ENCODE measurements at regions not wholly inside any gene's neighbourhood (a gene's known extent, or its start where the extent isn't known, plus 50 kb on each side); places are given as distances from the start of the nearest gene placed in this dataset.

DNA sequence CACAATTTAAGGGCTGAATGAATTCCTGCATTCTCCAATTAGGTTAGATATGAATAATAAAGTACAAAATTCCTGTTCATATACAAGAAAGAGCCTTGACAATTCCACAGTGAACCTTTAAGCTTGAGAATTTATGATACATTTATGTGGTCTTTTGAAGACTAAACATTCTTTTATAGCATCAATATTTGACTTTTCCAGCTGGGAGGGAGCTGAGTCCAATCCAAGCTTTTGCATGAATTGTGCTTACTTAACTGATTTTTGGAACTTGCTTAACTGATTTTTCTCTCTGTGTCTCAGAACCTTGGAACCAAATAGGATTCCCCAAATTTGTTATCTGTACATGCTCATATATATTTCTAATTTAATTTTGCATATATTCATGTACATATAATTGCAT lies 388.0 kb downstream of the TRIB2 start:
- DNase-seq = no peak

DNA sequence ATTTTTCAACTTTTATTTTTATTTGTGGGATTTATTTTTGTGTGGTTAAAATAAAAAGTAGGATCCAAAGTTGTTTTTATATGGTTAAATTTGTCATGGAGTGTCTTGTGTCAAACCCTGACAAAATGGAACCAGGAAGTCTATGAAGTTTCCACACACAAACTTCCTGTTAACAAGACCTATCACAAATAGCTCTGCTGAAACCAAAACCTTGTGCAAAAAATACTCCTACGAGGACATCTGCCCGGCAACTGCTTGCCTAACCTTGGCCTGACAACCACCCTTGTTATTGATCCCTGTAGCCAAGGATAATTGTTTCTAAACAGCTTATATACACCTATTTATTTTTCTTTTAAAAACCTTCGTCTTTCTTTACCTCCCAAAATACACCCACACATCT lies 389.6 kb downstream of the TRIB2 start:
- DNase-seq = no peak

DNA sequence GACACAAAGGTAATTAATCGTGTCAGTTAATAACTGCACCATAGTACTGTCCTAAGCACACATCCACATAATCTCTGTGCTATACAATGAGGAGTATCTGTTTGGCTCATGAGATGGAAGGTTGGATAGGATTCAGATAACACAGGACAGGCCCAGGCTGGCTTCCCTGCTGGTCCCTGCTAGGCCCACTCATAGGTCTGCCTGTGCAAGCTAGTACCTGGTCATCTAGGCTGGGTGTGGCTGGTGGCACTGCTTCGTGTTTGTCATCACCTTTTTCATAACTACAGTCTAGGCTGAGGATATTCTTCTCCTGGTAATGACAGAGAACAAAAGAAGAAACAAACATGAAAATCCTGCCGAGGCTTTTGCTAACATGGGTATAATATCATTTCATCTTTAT lies 392.8 kb downstream of the TRIB2 start:
- no peak for DNase-seq

DNA sequence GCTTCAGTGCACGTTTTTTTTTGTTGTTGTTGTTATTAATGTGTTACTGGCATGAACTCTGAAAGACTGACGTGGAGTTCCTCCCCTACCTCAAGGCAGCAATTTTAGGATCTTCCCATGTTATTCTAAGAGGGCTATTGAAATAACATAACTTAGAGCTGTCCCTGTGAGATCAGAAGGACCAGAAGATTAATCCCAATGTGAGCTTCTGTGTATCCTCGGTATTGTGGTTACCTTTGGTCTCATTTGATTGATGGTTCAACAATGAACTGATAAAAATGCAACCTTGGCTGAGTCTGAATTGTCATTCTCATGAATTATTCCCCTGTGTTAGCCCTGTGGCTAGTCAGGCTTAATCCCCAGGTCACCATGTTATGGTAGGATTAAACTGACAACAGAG lies 394.1 kb downstream of the TRIB2 start:
- no peak for DNase-seq

DNA sequence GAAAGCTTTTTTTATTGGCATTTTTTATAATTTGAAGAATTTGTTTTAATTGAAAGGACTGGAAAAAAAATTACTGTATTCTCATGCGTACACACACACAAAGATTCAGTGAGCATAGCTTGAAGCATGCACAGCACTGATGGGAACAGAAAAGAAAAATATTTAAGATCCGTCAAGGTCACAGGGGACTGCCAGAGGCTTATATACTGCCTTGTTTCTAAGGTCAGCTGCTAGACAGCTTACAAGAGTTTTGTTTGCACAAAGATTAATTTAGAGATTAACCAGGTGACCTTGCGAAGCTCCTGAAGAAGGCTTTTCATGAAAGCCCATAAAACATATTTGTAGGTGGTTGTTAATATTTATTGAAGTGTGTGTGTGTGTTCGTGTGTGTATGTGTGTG lies 396.3 kb downstream of the TRIB2 start:
- no peak for DNase-seq

DNA sequence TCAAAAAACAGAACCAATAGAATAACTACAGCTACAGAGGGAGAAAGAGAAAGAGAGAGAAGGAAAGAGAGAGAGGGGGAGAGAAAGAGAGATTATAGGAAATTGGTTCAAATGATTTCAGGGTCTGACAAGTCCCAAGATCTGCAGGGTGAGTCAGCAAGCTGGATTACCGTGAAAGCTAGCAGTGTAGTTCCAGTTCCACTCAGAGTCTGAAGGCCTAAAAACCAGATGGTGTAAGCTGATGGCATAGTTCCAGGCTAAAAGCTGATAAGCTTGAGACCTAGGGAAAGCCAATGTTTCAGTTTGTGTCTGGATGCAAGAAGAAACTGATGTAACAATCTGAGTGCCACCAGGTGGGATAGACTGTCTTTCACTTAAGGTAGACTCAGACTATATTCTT lies 397.7 kb downstream of the TRIB2 start:
- DNase-seq = no peak

DNA sequence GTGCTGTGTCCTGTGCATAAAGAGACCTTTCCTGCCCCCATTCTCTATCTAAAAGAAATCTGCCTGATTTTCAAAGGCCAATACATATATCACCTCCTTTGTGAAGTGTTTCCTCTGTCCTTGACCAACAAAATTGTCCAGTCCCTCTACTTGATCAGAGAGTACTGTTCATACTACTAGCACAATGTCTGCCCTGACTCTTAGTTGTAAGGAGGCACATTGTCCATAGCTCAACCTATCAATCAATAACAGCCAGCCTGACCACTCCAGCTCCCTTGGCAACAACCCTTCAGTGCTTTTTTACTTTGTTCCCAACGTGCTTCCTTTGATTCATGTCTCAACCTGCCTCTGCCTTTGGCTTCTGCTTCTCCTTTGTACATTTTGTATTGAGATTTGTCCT lies 398.9 kb downstream of the TRIB2 start:
- no peak for DNase-seq

DNA sequence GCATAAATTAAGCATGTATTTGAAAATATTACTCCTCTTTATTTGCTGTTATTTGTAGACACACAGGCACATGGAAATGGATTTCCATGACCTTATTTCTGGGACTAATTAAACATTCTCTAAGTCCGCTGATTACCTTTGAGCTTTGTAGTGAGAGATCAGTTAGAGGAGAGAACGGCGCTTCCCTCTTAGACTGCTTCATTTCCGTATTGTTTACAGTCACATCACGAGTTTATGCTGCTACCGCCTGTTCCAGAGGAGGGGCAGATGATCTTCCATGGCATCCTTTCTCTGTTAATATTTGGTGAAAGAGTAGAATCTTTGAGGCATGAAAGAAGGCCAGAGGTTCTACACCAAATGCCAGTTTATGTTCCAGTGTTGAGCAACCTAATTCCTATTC lies 404.4 kb downstream of the TRIB2 start:
- DNase-seq = no peak

DNA sequence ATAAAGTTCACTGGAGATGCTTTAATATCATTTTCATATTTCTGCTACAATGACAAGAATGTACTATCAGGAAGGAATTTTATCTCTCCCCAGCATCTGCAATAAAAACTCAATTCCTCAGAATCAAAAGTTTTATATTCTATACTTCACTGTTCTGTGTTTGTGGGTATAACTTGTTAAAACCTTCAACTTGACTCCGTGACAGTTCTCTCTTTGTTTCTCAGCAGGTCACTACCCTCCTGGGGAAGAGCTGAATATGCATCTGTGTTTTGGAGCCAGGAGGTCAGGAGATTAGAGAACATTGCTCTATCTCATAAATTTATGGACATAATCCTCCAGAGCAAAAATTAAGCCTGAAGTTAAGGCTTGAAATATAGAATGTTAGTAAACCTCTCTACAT lies 411.4 kb downstream of the TRIB2 start:
- no peak for DNase-seq

DNA sequence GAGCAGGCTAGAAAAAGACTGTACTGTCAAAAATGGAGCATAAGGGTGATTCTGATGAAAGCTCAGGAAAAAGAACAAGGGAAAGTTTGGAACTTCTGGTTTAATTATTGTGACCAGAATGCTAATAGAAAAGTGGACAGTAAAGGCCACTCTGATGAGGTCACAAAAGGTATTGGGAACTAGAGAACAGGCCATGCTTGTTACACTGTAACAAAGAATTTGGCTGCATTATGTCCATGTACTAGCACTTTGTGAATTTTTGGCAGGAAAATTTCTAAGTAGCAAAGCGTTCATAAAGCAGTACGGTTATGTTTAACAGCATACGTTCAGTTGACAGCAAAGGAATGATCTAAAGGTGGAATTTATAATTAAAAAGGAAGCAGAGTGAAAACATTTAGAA lies 418.6 kb downstream of the TRIB2 start:
- DNase-seq = no peak

DNA sequence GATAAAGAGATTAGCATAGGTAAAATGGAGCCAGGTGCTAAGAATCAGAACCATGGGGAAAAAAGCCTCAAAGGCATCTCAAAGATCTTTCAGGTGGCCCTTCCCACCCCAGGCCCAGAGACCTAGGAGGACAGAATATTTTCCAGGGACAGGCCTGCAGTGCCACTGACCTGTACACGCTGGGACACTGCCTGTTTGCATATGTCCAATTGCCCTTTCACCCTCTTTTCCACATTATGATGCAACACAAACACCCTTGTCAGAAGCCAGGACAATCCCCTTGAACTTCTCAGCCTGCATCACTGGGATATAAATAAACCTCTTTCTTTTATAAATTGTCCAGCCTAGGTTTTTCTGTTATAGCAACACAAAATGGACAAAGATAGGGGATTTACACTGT lies 419.1 kb downstream of the TRIB2 start:
- no peak for DNase-seq

DNA sequence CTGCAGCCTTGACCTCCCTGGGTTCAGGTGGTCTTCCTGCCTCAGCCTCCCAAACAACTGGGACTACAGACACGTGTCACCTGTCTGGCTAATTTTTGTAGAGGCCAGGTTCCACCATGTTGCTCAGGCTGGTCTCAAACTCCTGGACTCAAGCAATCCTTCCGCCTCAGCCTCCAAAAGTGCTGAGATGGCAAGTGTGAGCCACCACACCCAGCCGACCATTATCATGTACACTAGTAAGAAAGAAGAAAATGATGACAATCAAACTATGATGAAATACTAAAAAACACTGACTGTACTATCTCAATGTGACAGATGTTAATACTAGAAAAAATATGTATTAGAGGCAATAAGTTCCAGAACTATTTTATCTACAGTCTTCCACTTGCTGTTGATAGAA lies 420.9 kb downstream of the TRIB2 start:
- DNase-seq = no peak

DNA sequence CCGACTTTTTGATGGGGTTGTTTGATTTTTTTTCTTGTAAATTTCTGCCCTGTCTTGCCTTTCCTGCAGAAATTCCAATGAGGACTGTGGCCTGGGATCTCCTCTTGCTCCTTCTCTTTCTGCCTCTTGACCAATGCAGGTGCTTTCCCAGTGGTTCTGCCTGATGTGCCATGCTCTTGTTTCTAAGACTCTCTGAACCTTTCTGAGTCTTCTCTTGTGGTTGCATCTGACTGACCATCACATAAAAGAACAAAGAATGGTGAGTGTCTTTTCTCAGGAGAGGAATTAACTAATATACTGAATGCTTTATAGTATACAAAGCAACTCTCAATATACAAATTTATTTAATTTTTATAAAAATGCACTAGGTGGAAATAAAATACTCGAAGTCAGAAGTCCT lies 424.6 kb downstream of the TRIB2 start:
- DNase-seq = no peak

DNA sequence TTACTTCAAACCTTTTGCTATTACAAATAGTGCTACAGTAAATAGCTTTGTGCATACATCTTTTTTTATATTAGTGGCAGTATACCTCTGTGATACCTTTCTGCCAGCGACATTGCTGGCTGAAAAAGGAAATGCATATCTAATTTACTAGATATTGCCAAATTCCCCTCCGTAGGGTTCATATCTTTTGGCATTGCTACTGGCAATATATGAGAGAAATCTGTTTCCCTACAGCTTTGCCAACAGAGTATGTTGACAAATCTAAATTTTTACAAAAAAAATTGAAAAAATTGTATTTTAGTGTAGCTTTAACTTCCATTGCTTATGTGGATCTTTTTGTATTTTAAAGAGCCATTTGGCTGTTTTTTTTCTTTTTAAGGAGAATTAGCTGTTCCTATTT lies 426.7 kb downstream of the TRIB2 start:
- DNase-seq = no peak

DNA sequence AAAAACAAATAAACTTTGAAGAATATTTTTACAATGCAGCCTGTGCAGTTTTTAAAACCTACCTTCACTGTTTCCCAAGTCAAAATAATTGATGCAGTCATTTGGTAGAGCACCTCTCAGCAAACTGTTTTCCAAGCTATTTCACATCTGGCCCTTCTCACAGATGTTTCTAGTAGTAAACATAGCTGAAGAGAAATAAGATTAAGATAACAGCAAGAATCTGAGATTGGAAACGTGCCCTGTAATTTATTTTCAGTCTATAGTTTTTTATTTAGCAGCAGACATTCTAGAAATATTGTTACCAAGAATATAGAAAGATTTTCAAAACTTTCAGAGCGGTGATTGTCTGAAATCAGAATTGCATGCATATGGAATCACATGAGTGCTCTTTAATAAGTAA lies 440.2 kb downstream of the TRIB2 start:
- DNase-seq = no peak

DNA sequence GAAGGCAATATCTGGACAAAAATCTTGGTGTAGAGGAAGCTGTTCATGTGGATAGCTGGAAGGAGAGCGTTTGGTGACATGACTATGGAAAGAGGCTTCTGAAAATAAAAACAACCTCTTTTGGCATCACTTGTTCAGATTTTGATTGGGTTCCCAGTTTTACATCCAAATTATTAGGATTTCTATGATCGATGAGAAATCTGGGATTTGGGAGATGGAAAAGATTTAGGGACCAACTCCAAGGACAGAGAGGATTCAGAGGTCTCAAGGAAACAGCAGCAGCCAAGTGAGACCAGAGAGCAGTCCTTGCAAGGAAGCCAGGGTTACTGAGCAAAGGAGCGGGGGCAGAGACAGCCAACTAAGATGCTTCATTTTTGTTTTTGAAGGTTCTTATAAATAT lies 441.7 kb downstream of the TRIB2 start:
- DNase-seq = no peak

DNA sequence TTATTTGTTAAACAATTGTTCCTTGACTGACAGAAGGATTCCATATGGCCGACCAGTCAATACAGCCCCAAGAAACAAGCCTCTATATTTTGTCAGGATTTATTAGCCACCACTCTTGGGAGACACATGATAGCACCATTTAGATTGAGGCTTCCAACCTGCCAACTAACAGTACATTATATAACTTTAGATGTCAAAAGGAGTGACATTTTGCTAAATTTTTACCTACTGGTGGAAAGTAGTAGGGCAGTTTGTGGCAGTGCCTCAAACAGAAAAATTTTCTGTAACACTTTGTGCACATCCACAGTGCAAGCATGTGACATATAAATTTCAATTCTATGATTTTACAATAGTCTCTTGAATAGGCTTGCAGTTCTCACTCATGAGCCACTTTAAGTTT lies 464.0 kb downstream of the TRIB2 start:
- no peak for DNase-seq

DNA sequence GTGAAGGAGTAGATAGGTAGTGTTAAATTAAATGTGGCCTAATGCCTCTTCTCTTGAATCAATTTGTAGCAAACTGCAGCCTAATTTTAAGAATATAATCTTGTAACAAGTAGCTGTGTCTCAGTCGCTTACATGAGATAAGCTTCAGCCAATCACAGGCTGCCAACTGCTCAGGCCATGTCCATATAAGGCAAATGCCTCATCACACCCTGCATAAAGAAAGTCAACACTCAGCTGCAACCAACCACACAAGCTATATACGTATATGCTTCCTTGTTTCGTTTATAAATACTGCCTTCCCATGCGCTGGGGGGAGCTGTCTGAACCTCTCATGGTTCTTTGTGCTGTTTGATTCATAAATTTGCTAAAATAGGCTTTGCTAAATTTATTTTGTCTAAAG lies 476.3 kb downstream of the TRIB2 start:
- no peak for DNase-seq

DNA sequence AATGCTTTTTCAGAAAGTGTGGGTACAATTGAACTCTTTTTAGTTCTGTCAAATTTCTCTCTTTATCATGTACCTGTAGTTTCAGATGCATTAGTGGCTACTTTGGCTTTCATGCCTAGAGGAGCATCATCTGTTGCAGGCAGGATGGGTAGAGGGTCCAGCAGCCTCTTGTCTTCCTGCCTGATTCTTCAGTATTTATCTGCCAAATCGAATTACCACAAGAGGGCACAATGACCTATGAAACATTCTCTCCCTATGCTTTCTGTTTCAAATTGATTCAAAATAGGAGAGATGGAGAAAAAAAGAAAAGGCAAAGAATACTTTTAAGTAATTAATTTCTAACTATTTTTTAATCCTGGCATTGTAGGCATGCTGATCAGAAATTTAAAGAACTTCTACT lies 477.2 kb downstream of the TRIB2 start:
- DNase-seq = no peak

DNA sequence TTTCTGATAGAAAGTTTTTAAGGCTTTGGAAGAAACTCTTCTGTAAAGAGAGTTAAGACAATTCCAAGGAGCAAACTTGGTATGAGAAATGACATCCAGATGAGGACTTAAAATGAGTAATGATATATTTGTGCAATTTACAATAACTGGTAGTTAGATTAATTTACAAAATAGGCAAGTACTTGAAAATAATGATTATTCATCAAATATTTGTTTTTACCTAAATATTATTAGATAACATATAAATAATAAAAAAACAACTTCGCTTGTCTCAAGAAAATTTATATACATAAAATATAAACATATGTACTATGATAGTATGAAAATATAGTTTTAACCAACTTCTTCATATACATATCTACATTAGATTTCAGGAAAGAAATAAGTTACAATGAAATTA lies 478.5 kb downstream of the TRIB2 start:
- DNase-seq = no peak

DNA sequence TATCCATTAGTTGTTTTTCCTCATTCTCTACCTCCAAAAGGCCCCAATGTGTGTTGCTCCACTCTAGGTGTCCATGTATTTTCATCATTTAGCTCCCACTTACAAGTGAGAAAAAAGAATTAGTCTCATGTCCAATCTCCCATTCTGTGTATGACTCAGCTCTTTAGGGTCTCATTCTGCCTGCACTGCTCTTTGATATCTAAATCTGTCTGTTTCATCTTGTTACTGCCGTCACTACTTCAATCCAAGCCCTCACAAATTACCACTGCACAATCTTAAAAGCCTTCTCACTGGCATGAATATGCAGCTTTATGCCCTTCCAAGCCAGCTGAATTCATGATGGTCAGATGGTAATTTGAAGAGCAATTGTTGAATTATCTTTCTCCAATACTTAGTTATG lies 480.5 kb downstream of the TRIB2 start:
- no peak for DNase-seq

DNA sequence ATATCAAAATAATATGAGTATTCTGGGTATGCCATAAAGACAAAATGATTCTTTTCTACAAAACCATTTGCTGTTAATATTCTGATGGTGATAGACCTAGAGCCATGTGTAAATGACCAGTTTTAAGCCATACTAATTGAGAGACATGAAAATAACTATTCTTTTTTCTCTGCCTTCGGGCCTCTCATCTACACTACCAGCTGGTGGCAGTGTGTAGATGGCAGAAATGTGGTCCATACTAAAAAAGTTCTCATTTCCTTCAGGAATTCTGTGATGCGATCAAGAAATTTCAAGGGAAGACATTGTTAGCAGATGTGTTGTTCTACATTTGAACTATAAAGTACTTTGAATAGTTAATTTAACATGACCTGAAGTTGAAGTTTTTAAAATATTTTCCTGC lies 485.2 kb downstream of the TRIB2 start:
- no peak for DNase-seq

DNA sequence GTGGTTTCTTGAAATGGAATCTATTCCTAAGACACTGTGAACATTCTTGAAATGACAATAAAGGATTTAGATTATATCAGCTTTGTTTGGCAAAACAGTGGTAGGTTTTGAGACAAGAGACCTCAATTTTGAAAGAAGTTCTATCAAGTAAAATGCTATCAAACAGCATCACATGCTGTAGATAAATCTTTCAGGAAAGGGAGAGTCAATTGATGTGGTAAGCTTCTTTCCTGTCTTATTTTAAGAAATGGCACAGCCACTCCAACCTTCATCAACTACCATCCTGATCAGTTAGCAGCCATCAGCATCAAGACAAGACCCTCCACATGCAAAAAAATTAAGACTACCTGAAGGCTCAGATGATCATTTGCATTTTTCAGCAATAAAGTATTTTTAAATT lies 495.4 kb downstream of the TRIB2 start:
- DNase-seq = no peak

DNA sequence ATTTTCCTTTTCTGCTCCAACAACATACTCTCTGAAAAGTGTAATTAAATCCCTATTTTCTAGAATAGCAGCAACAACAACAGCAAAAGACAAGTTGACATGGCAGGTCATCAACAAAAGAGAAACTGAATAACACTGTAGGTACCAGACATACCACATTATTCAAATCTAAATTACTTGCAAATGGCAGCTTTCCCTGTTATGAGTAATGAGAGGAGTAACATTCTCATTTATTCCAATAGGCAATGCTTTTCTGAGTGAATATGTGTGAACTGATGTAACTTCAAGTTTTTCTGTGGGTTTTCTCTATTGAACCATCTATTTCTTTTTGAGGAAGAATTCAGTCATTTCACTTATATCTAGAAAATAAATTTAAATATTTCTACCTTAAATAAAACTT lies 501.5 kb downstream of the TRIB2 start:
- no peak for DNase-seq

DNA sequence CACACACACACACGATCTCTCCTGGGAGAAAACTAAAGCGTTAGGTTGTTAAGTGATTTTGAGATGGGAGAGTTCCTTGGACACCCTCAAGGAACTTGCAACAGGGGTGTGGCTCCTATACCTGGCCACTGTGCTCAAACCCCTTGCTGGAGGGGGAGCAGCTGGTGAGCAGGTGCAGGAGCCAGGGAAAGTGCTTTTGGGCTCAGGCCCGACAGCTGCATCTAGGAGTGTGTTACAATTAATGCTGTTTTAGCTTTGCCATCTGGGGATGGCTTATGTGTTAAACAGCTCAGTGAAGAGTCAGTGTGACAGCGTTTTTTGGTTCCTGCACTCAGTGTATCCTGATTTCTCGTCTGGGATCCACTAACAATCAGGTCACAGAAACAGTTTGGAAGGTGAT lies 510.8 kb downstream of the TRIB2 start:
- DNase-seq = no peak

DNA sequence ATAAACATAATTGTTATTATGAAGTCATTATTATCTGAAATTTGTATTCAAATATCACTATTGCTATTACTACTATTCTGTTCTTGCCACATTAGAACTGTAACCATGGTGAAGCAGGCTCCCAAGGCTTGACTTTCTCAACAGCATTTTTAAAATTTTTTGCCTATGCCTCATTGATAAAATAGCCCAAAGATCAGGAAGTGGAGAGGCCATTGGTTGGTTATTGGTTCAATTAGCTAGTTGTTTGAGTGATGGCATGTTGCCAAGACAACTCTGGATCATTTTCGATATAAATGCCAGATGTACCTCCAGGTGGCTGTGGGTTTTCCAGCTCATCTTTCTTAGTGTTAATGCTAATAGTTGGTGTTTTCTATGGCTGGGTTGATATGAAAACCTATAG lies 513.5 kb downstream of the TRIB2 start:
- DNase-seq = no peak

DNA sequence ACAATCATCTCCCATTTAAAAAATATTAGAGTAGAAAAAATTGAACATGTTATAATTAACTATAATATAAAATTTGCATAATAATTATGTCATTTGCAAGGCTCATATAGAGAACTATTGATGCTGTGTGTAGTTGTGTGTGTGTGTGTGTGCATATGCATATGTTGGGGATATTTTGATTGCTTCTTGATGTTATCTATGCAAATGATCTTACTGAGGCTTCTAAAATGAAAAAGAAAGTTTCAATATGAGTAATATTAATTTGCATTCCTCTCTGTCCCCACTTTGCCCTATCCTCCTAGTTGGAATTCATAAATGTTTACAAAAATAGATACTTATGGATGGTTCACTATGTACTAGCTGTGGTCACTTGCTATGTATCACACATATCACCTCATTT lies 523.3 kb downstream of the TRIB2 start:
- no peak for DNase-seq
